ENCODE measurements at regions not wholly inside any gene's neighbourhood (a gene's known extent, or its start where the extent isn't known, plus 50 kb on each side); places are given as distances from the start of the nearest gene placed in this dataset.

DNA sequence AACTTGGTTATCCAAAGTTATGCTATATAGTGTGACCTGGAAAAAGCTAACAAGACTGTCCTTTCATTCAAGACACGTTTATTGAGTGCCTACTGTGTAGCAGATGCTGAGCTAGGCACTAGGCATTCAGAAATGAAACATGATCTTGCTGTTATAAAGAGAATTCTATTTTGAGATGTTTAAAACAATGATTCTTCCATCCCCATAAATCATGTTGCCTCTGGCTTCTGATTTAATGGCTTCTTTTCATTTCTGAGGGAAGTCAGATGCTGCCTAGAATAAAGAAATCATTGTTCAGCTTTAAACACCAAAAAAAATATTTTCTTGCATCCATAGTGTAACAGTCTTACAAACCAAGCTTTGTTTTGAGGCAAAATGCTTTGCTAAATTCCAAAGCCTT, 620.9 kb upstream of the UBE2E2 start:
- no peak for TF ChIP-seq SIN3A (IDR thresholded peaks at IDR 0.05; ENCODE audit: borderline replicate concordance, insufficient read depth, low read length)
- TF ChIP-seq FOXP2 (optimal IDR thresholded peaks at IDR 0.05; ENCODE audit: borderline replicate concordance, extremely low read depth, extremely low read length, insufficient read depth), result no peak
- TF ChIP-seq, protein P1, sequence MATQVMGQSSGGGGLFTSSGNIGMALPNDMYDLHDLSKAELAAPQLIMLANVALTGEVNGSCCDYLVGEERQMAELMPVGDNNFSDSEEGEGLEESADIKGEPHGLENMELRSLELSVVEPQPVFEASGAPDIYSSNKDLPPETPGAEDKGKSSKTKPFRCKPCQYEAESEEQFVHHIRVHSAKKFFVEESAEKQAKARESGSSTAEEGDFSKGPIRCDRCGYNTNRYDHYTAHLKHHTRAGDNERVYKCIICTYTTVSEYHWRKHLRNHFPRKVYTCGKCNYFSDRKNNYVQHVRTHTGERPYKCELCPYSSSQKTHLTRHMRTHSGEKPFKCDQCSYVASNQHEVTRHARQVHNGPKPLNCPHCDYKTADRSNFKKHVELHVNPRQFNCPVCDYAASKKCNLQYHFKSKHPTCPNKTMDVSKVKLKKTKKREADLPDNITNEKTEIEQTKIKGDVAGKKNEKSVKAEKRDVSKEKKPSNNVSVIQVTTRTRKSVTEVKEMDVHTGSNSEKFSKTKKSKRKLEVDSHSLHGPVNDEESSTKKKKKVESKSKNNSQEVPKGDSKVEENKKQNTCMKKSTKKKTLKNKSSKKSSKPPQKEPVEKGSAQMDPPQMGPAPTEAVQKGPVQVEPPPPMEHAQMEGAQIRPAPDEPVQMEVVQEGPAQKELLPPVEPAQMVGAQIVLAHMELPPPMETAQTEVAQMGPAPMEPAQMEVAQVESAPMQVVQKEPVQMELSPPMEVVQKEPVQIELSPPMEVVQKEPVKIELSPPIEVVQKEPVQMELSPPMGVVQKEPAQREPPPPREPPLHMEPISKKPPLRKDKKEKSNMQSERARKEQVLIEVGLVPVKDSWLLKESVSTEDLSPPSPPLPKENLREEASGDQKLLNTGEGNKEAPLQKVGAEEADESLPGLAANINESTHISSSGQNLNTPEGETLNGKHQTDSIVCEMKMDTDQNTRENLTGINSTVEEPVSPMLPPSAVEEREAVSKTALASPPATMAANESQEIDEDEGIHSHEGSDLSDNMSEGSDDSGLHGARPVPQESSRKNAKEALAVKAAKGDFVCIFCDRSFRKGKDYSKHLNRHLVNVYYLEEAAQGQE (IDR thresholded peaks at IDR 0.05; ENCODE audit: insufficient read depth in 1 of 2, low read depth in 2 of 2, low read length in 2 of 2), result no peak
- TF ChIP-seq TAF1 (IDR thresholded peaks at IDR 0.05; ENCODE audit: borderline replicate concordance, insufficient read depth, low read length), result no peak
- no peak for TF ChIP-seq POLR2AphosphoS5 (IDR thresholded peaks at IDR 0.05; ENCODE audit: low read depth, low read length)

DNA sequence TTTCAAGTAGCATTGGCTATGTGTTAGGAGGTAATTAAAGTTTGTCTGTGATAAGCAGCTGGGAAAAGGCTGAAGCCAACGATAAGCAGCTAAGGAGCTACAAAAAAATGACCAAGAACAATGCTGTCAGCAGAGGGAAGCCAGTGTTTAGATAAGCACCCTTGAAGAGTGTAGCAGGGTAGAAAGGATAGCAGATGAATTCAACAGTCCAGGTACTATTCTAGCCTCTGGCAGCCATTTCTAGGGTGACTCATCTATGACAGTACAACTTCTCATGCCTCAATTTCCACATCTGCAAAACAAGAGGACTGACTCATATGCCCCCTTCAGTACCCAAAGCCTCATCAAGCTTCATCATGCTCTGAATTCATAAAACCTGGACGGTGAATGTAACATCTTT, 617.6 kb upstream of the UBE2E2 start:
- TF ChIP-seq SIN3A (IDR thresholded peaks at IDR 0.05; ENCODE audit: borderline replicate concordance, insufficient read depth, low read length), result no peak
- TF ChIP-seq POLR2AphosphoS5 (IDR thresholded peaks at IDR 0.05; ENCODE audit: low read depth, low read length), result no peak
- no peak for TF ChIP-seq TAF1 (IDR thresholded peaks at IDR 0.05; ENCODE audit: borderline replicate concordance, insufficient read depth, low read length)
- TF ChIP-seq, protein P1 (IDR thresholded peaks at IDR 0.05; ENCODE audit: insufficient read depth in 1 of 2, low read depth in 2 of 2, low read length in 2 of 2), result no peak
- no peak for TF ChIP-seq FOXP2 (optimal IDR thresholded peaks at IDR 0.05; ENCODE audit: borderline replicate concordance, extremely low read depth, extremely low read length, insufficient read depth)

GRCh38 chr3:22585911-22586310, 617.2 kb upstream of the UBE2E2 start:
- TF ChIP-seq POLR2AphosphoS5 (IDR thresholded peaks at IDR 0.05; ENCODE audit: low read depth, low read length) (no peak), FOXP2 (optimal IDR thresholded peaks at IDR 0.05; ENCODE audit: borderline replicate concordance, extremely low read depth, extremely low read length, insufficient read depth) (no peak), SIN3A (IDR thresholded peaks at IDR 0.05; ENCODE audit: borderline replicate concordance, insufficient read depth, low read length) (no peak), TAF1 (IDR thresholded peaks at IDR 0.05; ENCODE audit: borderline replicate concordance, insufficient read depth, low read length) (no peak)
- TF ChIP-seq, protein P1 (IDR thresholded peaks at IDR 0.05; ENCODE audit: insufficient read depth in 1 of 2, low read depth in 2 of 2, low read length in 2 of 2), result no peak

DNA sequence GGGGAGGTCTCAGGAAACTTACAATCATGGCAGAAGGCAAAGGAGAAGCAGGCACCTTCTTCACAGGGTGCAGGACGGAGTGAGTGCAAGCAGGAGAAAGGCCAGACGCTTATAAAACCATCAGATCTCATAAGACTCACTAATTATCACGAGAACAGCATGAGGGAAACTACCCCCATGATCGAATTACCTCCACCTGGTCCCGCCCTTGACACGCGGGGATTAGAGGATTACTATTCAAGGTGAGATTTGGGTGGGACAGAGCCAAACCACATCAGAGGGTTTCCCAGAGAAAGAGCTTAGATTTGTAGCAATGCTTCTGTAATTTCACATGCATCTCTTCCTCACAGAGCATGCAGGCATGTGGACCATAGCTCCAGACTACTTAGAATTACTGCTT, 615.7 kb upstream of the UBE2E2 start:
- TF ChIP-seq TAF1 (IDR thresholded peaks at IDR 0.05; ENCODE audit: borderline replicate concordance, insufficient read depth, low read length) (no peak), POLR2AphosphoS5 (IDR thresholded peaks at IDR 0.05; ENCODE audit: low read depth, low read length) (no peak), FOXP2 (optimal IDR thresholded peaks at IDR 0.05; ENCODE audit: borderline replicate concordance, extremely low read depth, extremely low read length, insufficient read depth) (no peak), SIN3A (IDR thresholded peaks at IDR 0.05; ENCODE audit: borderline replicate concordance, insufficient read depth, low read length) (no peak)
- TF ChIP-seq, protein P1 (IDR thresholded peaks at IDR 0.05; ENCODE audit: insufficient read depth in 1 of 2, low read depth in 2 of 2, low read length in 2 of 2), result no peak

DNA sequence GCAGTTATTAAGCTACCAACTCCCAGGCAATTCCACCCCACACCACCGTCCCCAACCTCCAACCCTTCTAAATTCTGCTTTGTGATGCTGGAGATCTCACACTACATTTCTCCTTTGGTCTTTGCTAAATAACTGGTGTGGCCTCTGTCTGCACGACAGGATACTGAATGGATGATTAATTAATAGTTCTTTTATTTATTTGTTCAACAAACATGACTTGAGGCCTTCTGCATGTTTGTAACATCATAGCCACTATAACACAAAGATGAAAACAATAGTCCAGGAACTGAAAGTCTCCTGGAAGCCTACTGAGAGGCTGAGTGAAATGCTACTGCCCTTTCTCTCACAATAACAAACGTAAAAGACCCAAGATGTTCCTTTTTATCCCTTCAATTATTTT, 609.5 kb upstream of the UBE2E2 start:
- no peak for TF ChIP-seq SIN3A (IDR thresholded peaks at IDR 0.05; ENCODE audit: borderline replicate concordance, insufficient read depth, low read length)
- no peak for TF ChIP-seq POLR2AphosphoS5 (IDR thresholded peaks at IDR 0.05; ENCODE audit: low read depth, low read length)
- no peak for TF ChIP-seq FOXP2 (optimal IDR thresholded peaks at IDR 0.05; ENCODE audit: borderline replicate concordance, extremely low read depth, extremely low read length, insufficient read depth)
- TF ChIP-seq, protein P1 (IDR thresholded peaks at IDR 0.05; ENCODE audit: insufficient read depth in 1 of 2, low read depth in 2 of 2, low read length in 2 of 2), result no peak
- no peak for TF ChIP-seq TAF1 (IDR thresholded peaks at IDR 0.05; ENCODE audit: borderline replicate concordance, insufficient read depth, low read length)
